CD14-positive monocyte (primary cell): ENCODE measurements at regions not wholly inside any gene's neighbourhood (a gene's known extent, or its start where the extent isn't known, plus 50 kb on each side); places are given as distances from the start of the nearest gene placed in this dataset.
"Not testable (repeated sequence)": the region's sequence is repeated elsewhere in the genome, so short reads cannot be mapped to it uniquely, and the experiment has no call there.

Experiments used
- DNase-seq, 3 donors: peaks; one replicate each; pipeline ENCODE4 v3.0.0-alpha.2; 2011 to 2022
- H2AFZ ChIP-seq: 2 replicates; pipeline ENCODE4 v1.6.0; 2012; ENCODE audit warnings: mild to moderate bottlenecking, low read depth, low read length, inconsistent platforms; ENCODE audit not compliant: insufficient read depth, poor library complexity, severe bottlenecking
- H3K27ac ChIP-seq, 2 donors: 1 replicate in 1 of 2; 2 replicates in 1 of 2; pipeline ENCODE4 v1.5.1; 2012 to 2013; ENCODE audit warnings: low read length in 2 of 2, control low read depth in 1 of 2, inconsistent platforms in 1 of 2, low read depth in 1 of 2, mild to moderate bottlenecking in 1 of 2
- H3K27me3 ChIP-seq, 2 donors: one replicate each; pipeline versions ENCODE4 v1.6.0 to v1.6.1; 2011 to 2013; ENCODE audit warnings: low read length in 2 of 2; ENCODE audit not compliant: control insufficient read depth in 2 of 2, insufficient read depth in 2 of 2
- H3K36me3 ChIP-seq, 2 donors: replicated peaks in 1 of 2; 1 replicate in 1 of 2; 2 replicates in 1 of 2; pipeline versions ENCODE4 v1.5.1 to v1.6.1; 2012 to 2013; ENCODE audit warnings: low read length in 2 of 2, control low read depth in 1 of 2, inconsistent platforms in 1 of 2, mild to moderate bottlenecking in 1 of 2; ENCODE audit not compliant: insufficient read depth in 2 of 2, control insufficient read depth in 1 of 2
- H3K4me1 ChIP-seq, 2 donors: 1 replicate in 1 of 2; 2 replicates in 1 of 2; pipeline versions ENCODE4 v1.5.1 to v1.6.1; 2012 to 2013; ENCODE audit warnings: low read length in 2 of 2, control low read depth in 1 of 2, inconsistent platforms in 1 of 2, mild to moderate bottlenecking in 1 of 2, moderate library complexity in 1 of 2; ENCODE audit not compliant: insufficient read depth in 2 of 2, control insufficient read depth in 1 of 2
- H3K4me2 ChIP-seq: replicated peaks from 2 replicates; pipeline ENCODE3; 2012; ENCODE audit warnings: low read length, moderate library complexity, mild to moderate bottlenecking; ENCODE audit not compliant: poor library complexity, severe bottlenecking; ENCODE audit errors: extremely low read depth
- H3K4me3 ChIP-seq, 3 experiments: fragments of 200-600 bp in 1 of 3; sonication (generic) in 1 of 3; replicated peaks in 1 of 3; 1 replicate in 2 of 3; 2 replicates in 1 of 3; pipeline ENCODE4 v1.5.1; 2011 to 2013; ENCODE audit warnings: low read length in 3 of 3, mild to moderate bottlenecking in 3 of 3, control low read depth in 2 of 3, low read depth in 2 of 3, inconsistent platforms in 1 of 3, moderate library complexity in 1 of 3
- H3K79me2 ChIP-seq: 2 replicates; pipeline ENCODE4 v1.6.0; 2012; ENCODE audit warnings: mild to moderate bottlenecking, control low read depth, inconsistent platforms, low read length, moderate library complexity; ENCODE audit not compliant: insufficient read depth
- H3K9ac ChIP-seq: 2 replicates; pipeline ENCODE4 v1.6.0; 2017; ENCODE audit warnings: low read length, mild to moderate bottlenecking; ENCODE audit not compliant: insufficient read depth, poor library complexity, severe bottlenecking
- H3K9me3 ChIP-seq, 2 donors: replicated peaks in 1 of 2; 1 replicate in 1 of 2; 2 replicates in 1 of 2; pipeline versions ENCODE4 v1.5.1 to v1.6.1; 2012 to 2013; ENCODE audit warnings: low read length in 2 of 2, control low read depth in 1 of 2; ENCODE audit not compliant: control insufficient read depth in 1 of 2, insufficient read depth in 1 of 2
- H4K20me1 ChIP-seq: 2 replicates; pipeline ENCODE4 v1.6.0; 2012; ENCODE audit warnings: mild to moderate bottlenecking, low read length, control low read depth, moderate library complexity; ENCODE audit not compliant: insufficient read depth
- H3K27ac Mint-ChIP-seq, 7 donors: one replicate each; pipeline ENCODE4 v1.8.0; 2020; ENCODE audit warnings: mild to moderate bottlenecking in 7 of 7, mixed read lengths in 7 of 7, moderate library complexity in 6 of 7, inconsistent platforms in 2 of 7
- H3K27me3 Mint-ChIP-seq, 3 donors: one replicate each; pipeline ENCODE4 v1.8.0; 2021 to 2022; ENCODE audit warnings: low read depth in 3 of 3, mild to moderate bottlenecking in 3 of 3, mixed read lengths in 3 of 3, moderate library complexity in 3 of 3, inconsistent platforms in 1 of 3
- H3K36me3 Mint-ChIP-seq, 2 donors: one replicate each; pipeline ENCODE4 v1.8.0; 2020; ENCODE audit warnings: mixed read lengths in 2 of 2, inconsistent platforms in 1 of 2, mild to moderate bottlenecking in 1 of 2
- H3K4me1 Mint-ChIP-seq: one replicate; pipeline ENCODE4 v1.8.0; 2020; ENCODE audit warnings: mild to moderate bottlenecking, mixed read lengths
- H3K4me3 Mint-ChIP-seq, 2 donors: one replicate each; pipeline ENCODE4 v1.8.0; 2020; ENCODE audit warnings: mild to moderate bottlenecking in 2 of 2, mixed read lengths in 2 of 2, moderate library complexity in 1 of 2
- H3K9me3 Mint-ChIP-seq, 7 donors: one replicate each; pipeline ENCODE4 v1.8.0; 2020 to 2022; ENCODE audit warnings: mixed read lengths in 7 of 7, mild to moderate bottlenecking in 6 of 7, moderate library complexity in 6 of 7, inconsistent platforms in 2 of 7
- WGBS: methylation state at CpG from one replicate; pipeline ENCODE4 v1.1.5; 2013; ENCODE audit warnings: missing lambda C conversion rate; ENCODE audit not compliant: insufficient coverage; 5-methylcytosine and 5-hydroxymethylcytosine counted together
- intact Hi-C, 2 donors: fragments of 100-400 bp; cut with micrococcal nuclease; formaldehyde crosslinking; loops; one replicate each; pipeline versions ENCODE4 v1.15.0 to v1.15.1; 2023

- H2AFZ ChIP-seq, H3K27me3 ChIP-seq, H3K4me3 Mint-ChIP-seq, H3K27ac Mint-ChIP-seq, H3K9ac ChIP-seq, DNase-seq, H3K27me3 Mint-ChIP-seq, H3K79me2 ChIP-seq, H3K36me3 Mint-ChIP-seq, H4K20me1 ChIP-seq, H3K36me3 ChIP-seq, H3K4me3 ChIP-seq, H3K27ac ChIP-seq, H3K4me2 ChIP-seq, H3K4me1 Mint-ChIP-seq, H3K4me1 ChIP-seq, H3K9me3 ChIP-seq, intact Hi-C loops: not testable (repeated sequence)
- peaks cover 0 to 12% (median 4%) of the 10 kb centered on the region in 7 donors for H3K9me3 Mint-ChIP-seq
- no CpG with 5 or more reads among the region's 2 CpGs for WGBS
These were observed 2390.3 kb downstream of the EPHA3 start for GRCh38 chr3:91497712-91498111.

- no CpG with 5 or more reads among the region's 1 CpG for WGBS
- H3K36me3 ChIP-seq, H3K27me3 ChIP-seq, H3K9me3 ChIP-seq, H3K36me3 Mint-ChIP-seq, H4K20me1 ChIP-seq, H3K4me1 Mint-ChIP-seq, H3K4me3 ChIP-seq, DNase-seq, H3K27ac Mint-ChIP-seq, H3K27me3 Mint-ChIP-seq, H2AFZ ChIP-seq, H3K4me3 Mint-ChIP-seq, H3K9ac ChIP-seq, H3K27ac ChIP-seq, H3K4me2 ChIP-seq, H3K4me1 ChIP-seq, intact Hi-C loops, H3K79me2 ChIP-seq: not testable (repeated sequence)
- peaks cover 1 to 12% (median 3%) of the 10 kb centered on the region in 7 donors for H3K9me3 Mint-ChIP-seq
These were observed 2392.4 kb downstream of the EPHA3 start for GRCh38 chr3:91499850-91500249.

GRCh38 chr3:91504874-91505273 lies 2397.5 kb downstream of the EPHA3 start:
- H3K9me3 Mint-ChIP-seq, H3K27ac Mint-ChIP-seq, H3K4me3 ChIP-seq, H3K4me1 Mint-ChIP-seq, H3K27ac ChIP-seq, H3K9me3 ChIP-seq, H3K27me3 Mint-ChIP-seq, H4K20me1 ChIP-seq, DNase-seq, H3K4me1 ChIP-seq, H3K79me2 ChIP-seq, intact Hi-C loops, H3K4me3 Mint-ChIP-seq, H3K36me3 ChIP-seq, H3K9ac ChIP-seq, H2AFZ ChIP-seq, H3K36me3 Mint-ChIP-seq, H3K4me2 ChIP-seq, H3K27me3 ChIP-seq: not testable (repeated sequence)
- WGBS = 75% methylated on average over 1 of the region's 1 CpG
